HS-5 (cell line): ENCODE measurements at regions not wholly inside any gene's neighbourhood (a gene's known extent, or its start where the extent isn't known, plus 50 kb on each side); places are given as distances from the start of the nearest gene placed in this dataset.

Experiments used
- DNase-seq: peaks from one replicate; pipeline ENCODE4 v3.0.0-alpha.2; 2012; ENCODE audit warnings: low read depth

GRCh38 chr4:1542516-1543320 is 136.5 kb upstream of the NKX1-1 start:
- no peak for DNase-seq

GRCh38 chr4:1542226-1542490 is 135.9 kb upstream of the NKX1-1 start:
- no peak for DNase-seq

GRCh38 chr4:1541449-1542225 is 135.4 kb upstream of the NKX1-1 start:
- DNase-seq, result no peak

- DNase-seq, result no peak
Observed at GRCh38 chr4:1540601-1541375, 134.5 kb upstream of the NKX1-1 start.

GRCh38 chr4:1539859-1540600 is 133.8 kb upstream of the NKX1-1 start:
- no peak for DNase-seq

- DNase-seq, result no peak
Observed at GRCh38 chr4:1538941-1539772, 132.9 kb upstream of the NKX1-1 start.

- no peak for DNase-seq
Observed at GRCh38 chr4:1538096-1538410, 131.8 kb upstream of the NKX1-1 start.

GRCh38 chr4:1537410-1538095 is 131.3 kb upstream of the NKX1-1 start:
- no peak for DNase-seq

- DNase-seq, result no peak
Observed at GRCh38 chr4:1536579-1537409, 130.6 kb upstream of the NKX1-1 start.

GRCh38 chr4:1535926-1536578 is 129.8 kb upstream of the NKX1-1 start:
- DNase-seq, result no peak

GRCh38 chr4:1534876-1535526 is 128.8 kb upstream of the NKX1-1 start:
- no peak for DNase-seq

- DNase-seq, result no peak
Observed at GRCh38 chr4:1534095-1534872, 128.0 kb upstream of the NKX1-1 start.

- no peak for DNase-seq
Observed at GRCh38 chr4:1533501-1534064, 127.3 kb upstream of the NKX1-1 start.

GRCh38 chr4:1532549-1533395 is 126.5 kb upstream of the NKX1-1 start:
- no peak for DNase-seq

- DNase-seq, result no peak
Observed at GRCh38 chr4:1531683-1532548, 125.7 kb upstream of the NKX1-1 start.

GRCh38 chr4:1530356-1530755 is 124.1 kb upstream of the NKX1-1 start:
- no peak for DNase-seq
